DMS153 (cell line): ENCODE measurements at regions not wholly inside any gene's neighbourhood (a gene's known extent, or its start where the extent isn't known, plus 50 kb on each side); places are given as distances from the start of the nearest gene placed in this dataset.

Source experiments
- DNase-seq: peaks from one replicate; lab custom pipeline; 2025; lab: John Stamatoyannopoulos, UW

- no peak for DNase-seq
These were observed 425.2 kb upstream of the ZNF608 start for GRCh38 chr5:125171641-125172040.

DNA sequence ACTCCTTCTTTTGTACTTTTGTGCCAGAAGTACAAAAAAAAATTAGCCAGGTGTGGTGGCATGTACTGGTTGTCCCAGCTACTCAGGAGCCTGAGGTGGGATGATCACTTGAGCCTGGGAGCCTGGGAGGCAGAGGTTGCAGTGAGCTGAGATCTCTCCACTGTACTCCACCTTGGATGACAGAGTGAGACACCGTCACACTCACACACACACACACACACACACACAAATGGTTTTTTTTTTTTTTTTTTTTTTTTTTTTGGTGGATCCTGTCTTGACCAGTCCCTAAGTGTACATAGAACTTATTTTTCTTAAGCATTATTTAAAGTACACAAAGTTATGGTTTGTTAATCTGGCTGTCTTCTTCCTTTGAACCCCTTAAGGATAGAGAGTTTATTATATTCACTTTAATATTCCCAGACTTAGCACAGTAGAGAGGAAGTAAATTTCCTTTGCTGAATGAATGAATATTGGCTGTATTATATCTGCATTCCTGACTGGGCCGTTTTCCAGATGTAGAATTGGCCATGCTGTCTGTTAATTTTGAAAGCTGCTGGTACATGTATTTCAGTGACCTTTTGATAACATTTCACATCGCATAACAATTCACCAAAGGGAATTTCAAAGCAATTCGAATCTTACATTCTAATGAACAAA is 429.0 kb upstream of the ZNF608 start:
- DNase-seq = no peak

GRCh38 chr5:125176005-125176390 is 429.6 kb upstream of the ZNF608 start:
- peak; percentile 76 for DNase-seq

DNA sequence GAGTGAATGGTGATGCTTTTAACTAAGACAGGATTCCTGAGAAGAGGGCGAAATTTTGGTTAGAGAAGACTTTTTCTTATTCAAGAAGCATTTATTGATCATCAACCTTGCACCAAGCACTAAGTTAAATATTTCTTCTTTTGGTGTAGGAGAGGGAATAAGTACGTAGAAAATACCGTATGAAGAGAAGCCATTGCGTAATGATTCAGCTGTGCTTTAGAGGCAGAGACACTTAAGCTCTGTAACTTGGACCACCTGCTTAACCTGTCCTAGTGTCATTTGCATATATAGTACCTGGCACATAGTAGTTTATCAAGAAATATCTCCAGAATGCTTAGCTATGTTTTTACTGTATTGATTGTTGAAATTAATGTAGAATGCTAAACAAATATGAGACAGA is 430.9 kb upstream of the ZNF608 start:
- no peak for DNase-seq

GRCh38 chr5:125179612-125180011 is 433.2 kb upstream of the ZNF608 start:
- no peak for DNase-seq

DNA sequence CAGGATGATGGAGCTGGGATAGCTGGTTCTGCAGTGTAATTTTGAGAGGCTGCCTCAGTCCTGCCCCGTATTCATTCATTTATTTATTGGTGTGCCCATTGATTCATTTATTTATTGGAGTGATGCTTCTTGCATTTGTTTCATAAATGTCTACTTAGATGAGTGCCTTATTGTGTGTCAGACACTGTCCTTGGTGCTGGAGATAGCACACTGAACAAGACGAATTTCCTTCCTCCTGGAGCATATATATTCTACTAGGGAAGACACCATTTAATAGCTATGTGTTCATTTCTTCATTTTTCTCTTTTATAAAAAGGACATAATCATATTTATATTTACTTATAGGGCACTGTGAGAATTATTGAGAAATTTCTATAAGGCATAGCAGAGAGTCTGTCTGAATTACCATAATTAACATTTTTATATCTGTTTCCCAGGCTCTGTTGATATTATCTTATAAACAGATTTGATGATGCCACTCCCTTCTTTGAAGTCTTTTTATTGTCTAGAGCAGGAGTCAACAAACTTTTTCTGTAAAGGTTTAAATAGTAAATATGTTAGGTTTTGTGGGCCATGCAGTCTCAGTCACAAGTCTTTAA is 433.9 kb upstream of the ZNF608 start:
- no peak for DNase-seq

DNA sequence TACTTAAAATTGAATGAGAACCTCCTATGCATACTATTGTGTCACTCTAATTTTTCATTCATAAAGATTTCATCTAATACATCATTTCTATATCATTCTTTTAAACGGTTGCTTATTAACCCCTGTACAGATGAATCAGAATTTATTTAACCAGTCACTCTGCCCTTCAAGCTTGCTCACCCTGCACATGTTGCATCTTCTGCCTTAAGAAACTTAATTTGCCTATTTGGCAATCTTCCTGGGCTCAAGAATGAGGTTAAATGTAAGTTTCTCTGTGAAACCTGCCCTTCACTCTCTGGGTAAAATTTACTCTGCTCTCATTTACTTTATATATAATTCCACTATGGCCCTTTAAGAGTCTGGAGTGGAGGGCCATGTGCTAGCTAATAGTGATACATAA is 434.7 kb upstream of the ZNF608 start:
- DNase-seq = no peak

DNA sequence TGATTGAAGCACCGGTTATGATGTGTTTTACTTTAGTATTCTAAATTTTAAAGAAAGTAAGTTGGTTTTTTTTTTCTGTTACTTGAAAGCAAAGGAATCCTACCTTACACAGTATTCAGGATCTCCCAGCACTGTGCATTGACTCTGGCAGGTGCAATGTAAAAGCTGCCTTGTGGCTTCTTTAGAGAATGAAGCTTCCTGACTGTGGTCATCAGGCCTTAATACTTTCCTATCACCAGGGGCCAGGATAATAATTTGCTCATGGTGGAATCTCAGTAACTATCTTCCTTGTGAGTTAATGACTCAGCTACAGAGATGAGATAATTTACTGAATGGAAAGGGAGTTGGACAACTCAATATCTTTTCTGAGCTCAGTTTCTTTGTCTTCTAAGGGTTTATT is 435.5 kb upstream of the ZNF608 start:
- DNase-seq = no peak

GRCh38 chr5:125185740-125186139 is 439.3 kb upstream of the ZNF608 start:
- DNase-seq = no peak

DNA sequence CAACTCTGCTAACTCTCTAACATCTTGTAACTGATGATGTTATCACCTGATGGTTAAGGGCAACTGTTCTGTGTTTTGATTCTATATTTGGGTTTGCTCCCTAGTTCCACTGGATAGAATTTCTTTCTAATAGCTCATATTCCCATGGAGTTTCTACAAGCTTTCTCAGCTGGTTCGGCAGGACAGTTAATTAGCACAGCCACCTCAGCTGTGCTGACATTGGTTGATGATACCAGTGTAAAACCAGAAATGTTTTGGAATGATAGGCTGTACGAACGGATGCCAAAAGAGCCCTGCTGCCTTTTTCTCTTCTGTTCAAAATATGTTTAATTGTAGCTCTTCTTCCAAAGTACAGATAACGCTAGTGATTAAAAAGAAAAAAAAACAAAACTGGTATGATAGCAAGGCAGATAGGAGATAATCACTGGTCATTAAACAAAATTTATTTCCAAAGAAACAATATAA is 440.5 kb upstream of the ZNF608 start:
- no peak for DNase-seq

DNA sequence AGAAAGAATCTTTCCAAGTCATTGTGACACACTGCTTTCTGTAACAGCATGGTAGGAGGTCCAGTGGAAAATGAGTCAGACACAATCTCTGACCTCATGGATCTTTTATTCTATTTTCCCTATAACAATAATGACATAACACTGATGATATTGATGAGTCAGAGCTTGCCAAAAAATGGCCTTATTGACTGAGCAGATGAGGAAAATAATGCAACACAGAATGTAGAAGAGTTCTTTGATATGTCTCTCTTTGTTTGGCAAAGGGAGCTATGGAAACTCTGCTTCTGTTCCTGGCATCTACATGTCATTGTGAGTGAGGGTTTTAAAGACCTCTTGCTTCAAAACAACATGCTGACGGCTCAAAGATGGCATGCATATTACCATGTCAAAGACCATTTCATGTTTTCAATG is 443.1 kb upstream of the ZNF608 start:
- no peak for DNase-seq

DNA sequence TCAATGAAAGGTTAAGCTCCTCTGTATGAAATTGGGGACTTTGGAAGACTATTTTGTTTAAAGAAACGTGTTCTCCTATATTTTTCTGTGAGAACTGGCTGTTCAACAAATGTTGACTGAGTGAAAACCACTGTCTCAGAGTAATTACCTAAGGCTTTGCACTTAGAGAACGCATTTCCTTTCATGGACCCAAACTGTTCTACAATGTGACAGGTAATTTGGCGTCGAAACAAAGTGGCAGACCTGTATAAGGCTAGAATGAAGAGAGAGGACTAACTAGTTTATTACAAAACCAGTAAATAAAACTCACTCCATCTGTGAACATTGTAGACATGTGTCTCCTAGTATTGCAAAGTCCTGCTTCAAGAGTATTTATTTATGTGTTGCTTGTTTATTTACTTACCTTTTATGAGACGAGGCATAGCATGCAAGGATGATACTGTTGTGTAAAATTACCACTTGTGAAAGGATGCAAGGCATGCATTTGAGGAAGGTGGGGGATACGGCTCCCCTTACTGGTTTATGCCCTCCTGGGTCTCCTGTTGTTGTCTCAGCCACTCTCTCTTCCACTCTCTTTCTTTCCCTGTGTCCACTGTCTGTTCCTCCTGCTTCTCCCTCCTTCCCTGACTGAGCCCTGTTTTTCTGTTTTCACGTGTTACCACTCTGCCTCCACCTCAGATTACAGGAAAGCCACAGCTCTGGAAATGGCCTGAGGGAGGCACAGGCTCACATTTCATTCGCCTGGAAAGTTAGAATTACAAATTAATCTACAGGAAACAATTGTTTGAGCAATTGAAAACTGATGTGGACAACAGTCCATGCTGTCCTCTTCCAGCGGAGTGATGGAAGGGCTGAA is 444.0 kb upstream of the ZNF608 start:
- no peak for DNase-seq

- no peak for DNase-seq
These were observed 448.4 kb upstream of the ZNF608 start for GRCh38 chr5:125194883-125195282.

GRCh38 chr5:125196481-125197111 is 450.2 kb upstream of the ZNF608 start:
- no peak for DNase-seq

GRCh38 chr5:125197321-125197720 is 450.9 kb upstream of the ZNF608 start:
- no peak for DNase-seq

DNA sequence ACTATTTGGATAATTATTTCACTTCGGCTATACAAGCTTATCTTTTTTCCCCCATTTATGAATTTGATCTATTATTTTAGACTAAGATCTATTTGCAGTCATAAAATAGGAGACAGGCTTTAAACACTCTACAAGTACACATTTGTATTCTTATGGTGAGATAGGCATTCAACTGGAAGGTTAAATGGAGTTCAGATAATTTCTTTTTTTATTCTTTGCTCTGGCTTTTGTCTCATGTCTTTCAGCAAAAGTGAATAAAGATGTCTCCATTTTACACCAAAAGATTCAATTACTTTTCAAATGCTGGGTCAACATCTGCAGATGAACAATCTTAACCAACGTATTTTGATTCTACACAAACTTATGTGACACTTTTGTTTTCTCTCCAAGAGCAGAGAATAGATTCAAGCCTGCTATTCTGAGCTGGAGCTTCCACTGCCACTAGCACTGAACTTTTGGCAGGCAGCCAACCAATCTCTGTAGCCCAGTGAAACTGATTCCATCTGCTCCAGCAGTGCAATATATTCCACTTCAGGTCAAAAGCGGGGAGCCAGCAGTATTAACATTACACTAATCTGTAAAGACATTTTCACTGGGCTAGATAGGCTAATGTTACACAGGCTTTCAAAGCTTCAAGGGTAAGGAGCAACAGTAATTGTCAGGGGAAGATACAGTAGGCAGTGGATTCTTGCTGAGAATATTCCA is 452.0 kb upstream of the ZNF608 start:
- peak; percentile 79 for DNase-seq

DNA sequence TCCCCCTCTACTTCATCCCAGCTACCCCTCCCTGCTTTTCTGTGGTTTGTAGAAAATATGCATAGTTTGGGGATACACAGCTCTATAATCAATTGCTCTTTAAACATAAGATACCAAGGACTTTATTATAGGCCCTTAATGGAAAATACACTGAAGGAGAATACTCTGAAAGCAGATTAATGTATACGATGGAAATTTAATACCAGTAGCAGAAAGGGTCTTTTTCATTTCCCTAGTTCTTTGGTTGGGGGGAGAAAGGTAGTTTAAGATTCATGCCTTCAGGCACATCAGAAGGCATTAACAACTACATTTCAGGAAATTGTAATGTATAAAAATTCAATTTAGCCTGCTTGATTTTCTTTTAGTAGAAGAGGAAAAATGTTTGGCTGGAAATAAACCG is 452.9 kb upstream of the ZNF608 start:
- no peak for DNase-seq

DNA sequence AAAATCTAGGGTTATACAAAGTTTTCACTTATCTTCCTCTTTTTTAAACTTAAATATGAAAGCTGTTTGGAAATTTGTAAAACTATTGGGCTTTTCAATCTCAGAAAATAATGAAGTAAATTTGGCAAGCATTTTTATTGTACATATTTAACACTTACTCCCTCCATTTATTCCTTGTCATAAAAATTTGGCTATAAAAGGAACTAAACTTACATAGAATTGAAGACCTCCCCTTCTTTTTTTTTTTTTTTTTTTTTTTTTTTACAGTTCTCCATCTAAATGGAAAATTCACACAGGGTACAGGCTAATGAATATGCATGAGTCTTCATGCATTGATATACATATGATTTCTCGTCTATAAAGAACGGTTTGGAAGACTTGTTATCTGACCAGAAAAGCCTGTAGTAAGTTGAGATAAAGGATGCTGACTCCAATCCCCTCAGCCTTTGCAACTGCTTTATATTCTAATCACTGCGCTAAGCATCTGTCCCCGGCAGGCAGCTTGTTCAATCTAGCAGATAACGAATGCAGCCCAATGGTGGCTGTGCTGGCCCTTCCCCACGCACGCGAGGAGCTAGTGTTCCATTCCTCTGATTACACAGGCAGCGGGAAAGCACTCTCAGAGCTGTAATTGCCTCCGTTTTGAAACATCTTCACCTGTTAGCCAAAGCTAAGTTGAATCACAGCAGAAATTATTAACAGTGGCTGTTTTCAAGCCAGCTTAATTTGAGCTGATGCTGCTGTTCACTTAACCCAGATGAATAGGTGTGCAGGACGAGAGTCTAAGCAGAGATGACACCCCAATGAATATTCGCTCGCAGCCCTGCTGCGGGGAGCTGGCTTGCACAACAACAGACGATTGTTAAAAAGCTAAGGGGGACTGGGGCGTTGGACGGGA is 453.8 kb upstream of the ZNF608 start:
- peak; percentile 13 for DNase-seq

GRCh38 chr5:125200866-125201373 is 454.5 kb upstream of the ZNF608 start:
- no peak for DNase-seq

GRCh38 chr5:125201446-125202052 is 455.1 kb upstream of the ZNF608 start:
- no peak for DNase-seq
